HG02610 (cell line): ENCODE measurements at regions not wholly inside any gene's neighbourhood (a gene's known extent, or its start where the extent isn't known, plus 50 kb on each side); places are given as distances from the start of the nearest gene placed in this dataset.

ENCODE experiments used
- ATAC-seq: cut with Tn5 transposase; IDR thresholded peaks from one replicate; pipeline ENCODE4 v1.9.1; 2021; ENCODE audit warnings: mild to moderate bottlenecking, moderate library complexity; ENCODE audit not compliant: unreplicated experiment

- ATAC-seq, result no peak
Observed at GRCh38 chr6:84282550-84282949, 55.1 kb upstream of the CEP162 start.

DNA sequence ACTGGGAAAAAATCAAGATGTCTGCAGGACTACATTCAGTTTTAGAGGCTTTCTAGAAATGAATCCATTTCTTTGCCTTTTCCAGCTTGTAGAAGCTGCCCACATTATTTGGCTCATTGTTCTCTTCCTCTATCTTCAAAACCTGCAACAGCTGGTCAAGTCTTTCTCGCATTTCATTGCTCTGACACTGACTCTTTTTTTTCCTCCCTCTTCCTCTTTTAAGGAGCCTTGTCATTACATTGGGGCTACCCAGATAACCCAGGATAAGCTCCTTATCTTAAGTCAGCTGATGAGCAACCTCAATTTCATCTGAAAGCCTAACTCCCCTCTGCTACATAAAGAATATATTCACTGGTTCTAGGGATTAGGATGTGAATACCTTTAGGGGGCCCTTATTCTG, 53.2 kb upstream of the CEP162 start:
- no peak for ATAC-seq

- ATAC-seq, result no peak
Observed at GRCh38 chr6:84280030-84280429, 52.6 kb upstream of the CEP162 start.

DNA sequence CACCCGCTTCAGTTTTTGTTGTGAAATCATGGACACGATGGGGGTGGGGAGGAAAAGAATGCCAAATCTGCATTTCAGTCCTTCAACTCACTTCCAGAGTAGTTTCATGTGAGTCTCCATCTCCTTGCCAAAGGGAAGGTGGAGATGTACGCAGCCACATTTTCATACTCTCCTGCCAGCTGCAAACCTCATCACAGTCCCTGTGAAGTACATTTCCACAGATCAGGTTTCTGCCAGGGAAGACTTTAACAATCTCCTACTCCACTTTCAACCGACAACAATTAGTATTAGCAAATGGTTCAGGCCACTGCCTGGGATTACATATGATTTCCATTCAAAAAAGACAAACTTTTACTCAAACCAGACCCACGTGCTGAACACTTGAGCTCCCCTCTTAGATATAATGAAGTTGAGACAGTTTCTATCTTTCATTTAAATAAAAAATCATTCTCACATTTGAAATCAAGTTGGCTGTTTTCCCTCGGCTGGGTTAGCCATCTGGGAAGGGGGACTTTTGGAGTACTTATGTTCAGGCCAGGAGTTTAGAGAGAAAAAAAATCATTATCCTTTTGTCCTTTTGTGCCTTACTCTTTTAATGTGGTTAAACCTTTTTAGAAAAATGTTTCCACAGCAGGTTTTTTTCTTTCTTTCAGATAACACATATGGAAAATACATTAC, 51.0 kb upstream of the CEP162 start:
- no peak for ATAC-seq
